Naive thymus-derived CD4-positive, alpha-beta T cell (primary cell): ENCODE measurements at regions not wholly inside any gene's neighbourhood (a gene's known extent, or its start where the extent isn't known, plus 50 kb on each side); places are given as distances from the start of the nearest gene placed in this dataset.

Experiments used
- ATAC-seq: fragments of 150-1000 bp; cut with Tn5 transposase; 2 replicates; pipeline ENCODE4 v1.10.0; 2021; ENCODE audit warnings: mild to moderate bottlenecking, moderate library complexity
- CTCF ChIA-PET: fragments of 350-600 bp; sonication (Branson Sonifier 250); formaldehyde crosslinking; loops from one replicate; lab custom pipeline; 2021; ENCODE audit warnings: antibody characterized with exemption; lab: Charles Lee
- POLR2A ChIA-PET: fragments of 350-600 bp; sonication (Branson Sonifier 250); formaldehyde crosslinking; loops from one replicate; lab custom pipeline; 2021; ENCODE audit warnings: antibody characterized with exemption, inconsistent platforms; lab: Charles Lee
- DNase-seq, 9 donors: peaks; one replicate each; pipeline versions ENCODE4 v3.0.0 to v3.0.0-alpha.2; 2020 to 2022; ENCODE audit warnings: mixed read lengths in 1 of 9
- H3K27ac ChIP-seq: one replicate; pipeline ENCODE4 v1.7.0; 2013; ENCODE audit warnings: mild to moderate bottlenecking, low read depth, low read length, moderate library complexity
- H3K27me3 ChIP-seq, 2 donors: one replicate each; pipeline ENCODE4 v1.7.0; 2013; ENCODE audit warnings: low read length in 2 of 2, mild to moderate bottlenecking in 2 of 2, moderate library complexity in 2 of 2; ENCODE audit not compliant: control insufficient read depth in 2 of 2, insufficient read depth in 2 of 2
- H3K36me3 ChIP-seq, 3 experiments: 1 replicate in 2 of 3; 2 replicates in 1 of 3; pipeline ENCODE4 v1.7.0; 2013; ENCODE audit warnings: low read length in 3 of 3, mild to moderate bottlenecking in 3 of 3, moderate library complexity in 1 of 3; ENCODE audit not compliant: insufficient read depth in 3 of 3, control insufficient read depth in 2 of 3
- H3K4me1 ChIP-seq, 2 donors: one replicate each; pipeline ENCODE4 v1.7.0; 2013; ENCODE audit warnings: low read length in 2 of 2, mild to moderate bottlenecking in 2 of 2, moderate library complexity in 1 of 2; ENCODE audit not compliant: control insufficient read depth in 2 of 2, insufficient read depth in 2 of 2
- H3K4me3 ChIP-seq: 2 replicates; pipeline ENCODE4 v1.7.0; 2013; ENCODE audit warnings: mild to moderate bottlenecking, low read length
- H3K9me3 ChIP-seq, 3 experiments: 1 replicate in 2 of 3; 2 replicates in 1 of 3; pipeline ENCODE4 v1.7.0; 2013; ENCODE audit warnings: low read length in 3 of 3; ENCODE audit not compliant: control insufficient read depth in 2 of 3
- H3K27ac Mint-ChIP-seq, 9 donors: one replicate each; pipeline ENCODE4 v1.8.0; 2020 to 2022; ENCODE audit warnings: mixed read lengths in 9 of 9, mild to moderate bottlenecking in 8 of 9, moderate library complexity in 5 of 9, inconsistent platforms in 2 of 9
- H3K27me3 Mint-ChIP-seq, 5 donors: one replicate each; pipeline ENCODE4 v1.8.0; 2021 to 2022; ENCODE audit warnings: mixed read lengths in 5 of 5, mild to moderate bottlenecking in 1 of 5
- H3K36me3 Mint-ChIP-seq, 5 donors: one replicate each; pipeline ENCODE4 v1.8.0; 2020 to 2022; ENCODE audit warnings: mixed read lengths in 5 of 5, mild to moderate bottlenecking in 3 of 5, inconsistent platforms in 1 of 5
- H3K4me1 Mint-ChIP-seq, 7 donors: one replicate each; pipeline ENCODE4 v1.8.0; 2020 to 2022; ENCODE audit warnings: mixed read lengths in 7 of 7, mild to moderate bottlenecking in 3 of 7, inconsistent platforms in 1 of 7
- H3K4me3 Mint-ChIP-seq, 10 donors: one replicate each; pipeline ENCODE4 v1.8.0; 2020 to 2022; ENCODE audit warnings: mild to moderate bottlenecking in 10 of 10, mixed read lengths in 10 of 10, moderate library complexity in 6 of 10, inconsistent platforms in 2 of 10
- H3K9me3 Mint-ChIP-seq, 11 donors: one replicate each; pipeline ENCODE4 v1.8.0; 2020 to 2022; ENCODE audit warnings: mixed read lengths in 11 of 11, mild to moderate bottlenecking in 4 of 11, inconsistent platforms in 1 of 11, moderate library complexity in 1 of 11
- intact Hi-C, 2 donors: fragments of 100-400 bp; cut with micrococcal nuclease; formaldehyde crosslinking; loops; one replicate each; pipeline ENCODE4 v1.15.1; 2023

- POLR2A ChIA-PET, result interaction anchor here (0.6 kb wide), 1 partner anchor 9 kb away, joined by 4 read pairs; no protein-coding TSS in a partner anchor
- intact Hi-C loops, result no loop called here
- Mint-ChIP-seq H3K36me3 (no peaks in the 10 kb centered on the region), H3K4me1 (no peaks in the 10 kb centered on the region), H3K9me3 (no peaks in the 10 kb centered on the region), H3K4me3 (no peak overlapping the region), H3K27ac (no peak overlapping the region), H3K27me3 (peaks cover 0 to 14% (median 0%) of the 10 kb centered on the region in 5 donors)
- CTCF ChIA-PET, result no interaction called here
- H3K9me3 ChIP-seq, result no peaks in the 10 kb centered on the region
- no peak for ATAC-seq
- no peak overlapping the region for H3K27ac ChIP-seq
- no peaks in the 10 kb centered on the region for H3K36me3 ChIP-seq
- H3K4me3 ChIP-seq, result no peak overlapping the region
- no peaks in the 10 kb centered on the region for H3K27me3 ChIP-seq
- H3K4me1 ChIP-seq, result no peaks in the 10 kb centered on the region
- no peak for DNase-seq
Observed at GRCh38 chr6:139778106-139778505, 403.7 kb upstream of the CITED2 start.

- no peaks in the 10 kb centered on the region for H3K36me3 ChIP-seq
- no peak for DNase-seq
- Mint-ChIP-seq H3K27ac (no peak overlapping the region), H3K4me1 (no peaks in the 10 kb centered on the region), H3K36me3 (no peaks in the 10 kb centered on the region), H3K9me3 (no peaks in the 10 kb centered on the region), H3K4me3 (no peak overlapping the region), H3K27me3 (peaks cover 0 to 17% (median 0%) of the 10 kb centered on the region in 5 donors)
- H3K27ac ChIP-seq, result no peak overlapping the region
- no peak for ATAC-seq
- ChIA-PET CTCF (no interaction called here), POLR2A (interaction anchor here (0.6 kb wide), 1 partner anchor 8 kb away, joined by 4 read pairs; no protein-coding TSS in a partner anchor)
- intact Hi-C loops, result no loop called here
- H3K4me3 ChIP-seq, result no peak overlapping the region
- no peaks in the 10 kb centered on the region for H3K9me3 ChIP-seq
- no peaks in the 10 kb centered on the region for H3K4me1 ChIP-seq
- H3K27me3 ChIP-seq, result no peaks in the 10 kb centered on the region
Observed at GRCh38 chr6:139777202-139777970, 402.9 kb upstream of the CITED2 start.

GRCh38 chr6:139776041-139776440 is 401.6 kb upstream of the CITED2 start:
- Mint-ChIP-seq H3K27me3 (peaks cover 0 to 17% (median 0%) of the 10 kb centered on the region in 5 donors), H3K27ac (no peak overlapping the region), H3K36me3 (no peaks in the 10 kb centered on the region), H3K4me3 (no peak overlapping the region), H3K4me1 (no peaks in the 10 kb centered on the region), H3K9me3 (no peaks in the 10 kb centered on the region)
- no peak overlapping the region for H3K4me3 ChIP-seq
- DNase-seq (no peak), ATAC-seq (no peak)
- ChIA-PET POLR2A (no interaction called here), CTCF (no interaction called here)
- no peak overlapping the region for H3K27ac ChIP-seq
- intact Hi-C loops, result no loop called here
- H3K9me3 ChIP-seq, result no peaks in the 10 kb centered on the region
- H3K36me3 ChIP-seq, result no peaks in the 10 kb centered on the region
- H3K4me1 ChIP-seq, result no peaks in the 10 kb centered on the region
- H3K27me3 ChIP-seq, result no peaks in the 10 kb centered on the region

GRCh38 chr6:139768196-139768595 is 393.7 kb upstream of the CITED2 start:
- Histone ChIP-seq H3K9me3 (no peaks in the 10 kb centered on the region), H3K27ac (no peak overlapping the region), H3K36me3 (no peaks in the 10 kb centered on the region), H3K27me3 (no peaks in the 10 kb centered on the region), H3K4me3 (no peak overlapping the region), H3K4me1 (no peaks in the 10 kb centered on the region)
- Mint-ChIP-seq H3K4me3 (no peak overlapping the region), H3K27me3 (peaks cover 0 to 5% (median 4%) of the 10 kb centered on the region in 5 donors), H3K9me3 (no peaks in the 10 kb centered on the region), H3K27ac (no peak overlapping the region), H3K4me1 (peaks cover 0 to 11% (median 0%) of the 10 kb centered on the region in 7 donors), H3K36me3 (no peaks in the 10 kb centered on the region)
- ChIA-PET CTCF (interaction anchor here (0.6 kb wide), 1 partner anchor 17 kb away, joined by 3 read pairs; no protein-coding TSS in a partner anchor), POLR2A (no interaction called here)
- ATAC-seq (no peak), DNase-seq (no peak)
- intact Hi-C loops, result no loop called here

- Histone ChIP-seq H3K36me3 (no peaks in the 10 kb centered on the region), H3K27ac (no peak overlapping the region), H3K4me1 (no peaks in the 10 kb centered on the region), H3K4me3 (no peak overlapping the region), H3K9me3 (no peaks in the 10 kb centered on the region), H3K27me3 (no peaks in the 10 kb centered on the region)
- intact Hi-C loops, result no loop called here
- Mint-ChIP-seq H3K27ac (no peak overlapping the region), H3K4me3 (no peak overlapping the region), H3K36me3 (no peaks in the 10 kb centered on the region), H3K4me1 (peaks cover 0 to 13% (median 0%) of the 10 kb centered on the region in 7 donors), H3K9me3 (no peaks in the 10 kb centered on the region), H3K27me3 (peaks cover 0 to 5% (median 0%) of the 10 kb centered on the region in 5 donors)
- ATAC-seq, result no peak
- ChIA-PET POLR2A (no interaction called here), CTCF (no interaction called here)
- no peak for DNase-seq
Observed at GRCh38 chr6:139766796-139767195, 392.3 kb upstream of the CITED2 start.

- no peak overlapping the region for H3K4me3 Mint-ChIP-seq
- intact Hi-C loops, result no loop called here
- H3K4me1 Mint-ChIP-seq, result peaks cover 0 to 13% (median 0%) of the 10 kb centered on the region in 7 donors
- ChIA-PET POLR2A (interaction anchor here (0.6 kb wide), 1 partner anchor 1850 kb away, joined by 3 read pairs; no protein-coding TSS in a partner anchor), CTCF (no interaction called here)
- Histone ChIP-seq H3K27me3 (no peaks in the 10 kb centered on the region), H3K4me1 (no peaks in the 10 kb centered on the region), H3K36me3 (no peaks in the 10 kb centered on the region), H3K9me3 (no peaks in the 10 kb centered on the region), H3K4me3 (no peak overlapping the region), H3K27ac (no peak overlapping the region)
- no peaks in the 10 kb centered on the region for H3K36me3 Mint-ChIP-seq
- ATAC-seq (no peak), DNase-seq (no peak)
- no peaks in the 10 kb centered on the region for H3K9me3 Mint-ChIP-seq
- peaks cover 0 to 5% (median 0%) of the 10 kb centered on the region in 5 donors for H3K27me3 Mint-ChIP-seq
- no peak overlapping the region for H3K27ac Mint-ChIP-seq
Observed at GRCh38 chr6:139765825-139766285, 391.4 kb upstream of the CITED2 start.
